ENCODE measurements at regions not wholly inside any gene's neighbourhood (a gene's known extent, or its start where the extent isn't known, plus 50 kb on each side); places are given as distances from the start of the nearest gene placed in this dataset.

DNA sequence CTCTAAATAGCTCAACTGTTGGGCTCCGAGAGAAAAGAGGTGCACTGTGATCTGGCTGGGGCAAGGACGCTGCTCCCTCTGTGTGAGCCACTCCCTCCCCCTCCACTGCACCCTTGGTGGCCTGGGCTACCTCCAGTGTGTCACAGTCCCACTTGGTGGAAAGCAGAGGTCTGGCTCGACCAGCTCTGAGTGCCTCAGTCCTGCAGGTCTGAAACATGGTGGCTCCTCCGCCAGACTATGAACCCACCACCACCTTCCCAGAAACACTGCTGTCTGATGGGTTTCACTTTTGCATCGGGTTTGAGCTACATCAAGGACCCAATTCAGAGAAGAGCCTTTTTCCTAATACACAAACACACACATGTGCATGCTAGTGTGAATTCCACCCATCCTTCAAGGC, 500.1 kb downstream of the RPS24 start:
- Histone ChIP-seq H3K4me3 (ENCODE audit: low read depth, low read length) (no peak overlapping the region), H3K27ac (ENCODE audit: low read depth, low read length) (no peak overlapping the region), H3K9me3 (ENCODE audit: control insufficient read depth, insufficient read depth, low read length) (no peaks in the 10 kb centered on the region), H3K27me3 (ENCODE audit: control insufficient read depth, insufficient read depth, low read length) (peaks cover 4% of the 10 kb centered on the region)
- ChIA-PET POLR2A (no interaction called here), CTCF (no interaction called here)
- TF ChIP-seq, protein P1, sequence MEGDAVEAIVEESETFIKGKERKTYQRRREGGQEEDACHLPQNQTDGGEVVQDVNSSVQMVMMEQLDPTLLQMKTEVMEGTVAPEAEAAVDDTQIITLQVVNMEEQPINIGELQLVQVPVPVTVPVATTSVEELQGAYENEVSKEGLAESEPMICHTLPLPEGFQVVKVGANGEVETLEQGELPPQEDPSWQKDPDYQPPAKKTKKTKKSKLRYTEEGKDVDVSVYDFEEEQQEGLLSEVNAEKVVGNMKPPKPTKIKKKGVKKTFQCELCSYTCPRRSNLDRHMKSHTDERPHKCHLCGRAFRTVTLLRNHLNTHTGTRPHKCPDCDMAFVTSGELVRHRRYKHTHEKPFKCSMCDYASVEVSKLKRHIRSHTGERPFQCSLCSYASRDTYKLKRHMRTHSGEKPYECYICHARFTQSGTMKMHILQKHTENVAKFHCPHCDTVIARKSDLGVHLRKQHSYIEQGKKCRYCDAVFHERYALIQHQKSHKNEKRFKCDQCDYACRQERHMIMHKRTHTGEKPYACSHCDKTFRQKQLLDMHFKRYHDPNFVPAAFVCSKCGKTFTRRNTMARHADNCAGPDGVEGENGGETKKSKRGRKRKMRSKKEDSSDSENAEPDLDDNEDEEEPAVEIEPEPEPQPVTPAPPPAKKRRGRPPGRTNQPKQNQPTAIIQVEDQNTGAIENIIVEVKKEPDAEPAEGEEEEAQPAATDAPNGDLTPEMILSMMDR (IDR thresholded peaks at IDR 0.05; ENCODE audit: low read depth, low read length): no peak
- no peak for DNase-seq (ENCODE audit: low read depth, low spot score)

DNA sequence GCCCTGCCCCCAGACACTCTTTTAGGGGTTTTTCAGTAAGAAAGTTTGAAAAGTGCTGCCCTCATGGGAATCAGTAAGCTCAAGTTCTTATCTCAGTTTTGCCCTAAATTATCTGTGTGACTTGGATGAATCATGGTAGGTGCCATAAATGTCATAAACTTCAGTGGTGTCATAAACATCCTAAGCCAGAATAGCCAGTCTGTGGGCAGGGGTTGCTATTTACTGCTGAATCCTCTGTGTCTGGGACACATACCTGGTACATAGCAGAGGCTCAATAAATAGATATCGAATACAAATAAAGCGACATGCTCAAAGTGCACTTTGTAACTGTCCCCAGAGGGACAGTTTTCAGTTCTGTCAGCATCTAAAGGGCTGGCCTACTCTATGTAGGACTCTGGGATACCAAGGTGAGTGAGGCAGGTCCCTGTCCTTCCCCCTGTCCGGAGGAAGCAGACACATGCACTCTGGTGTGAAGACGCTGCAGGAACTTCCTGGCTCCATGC, 502.1 kb downstream of the RPS24 start:
- ChIA-PET CTCF (no interaction called here), POLR2A (no interaction called here)

DNA sequence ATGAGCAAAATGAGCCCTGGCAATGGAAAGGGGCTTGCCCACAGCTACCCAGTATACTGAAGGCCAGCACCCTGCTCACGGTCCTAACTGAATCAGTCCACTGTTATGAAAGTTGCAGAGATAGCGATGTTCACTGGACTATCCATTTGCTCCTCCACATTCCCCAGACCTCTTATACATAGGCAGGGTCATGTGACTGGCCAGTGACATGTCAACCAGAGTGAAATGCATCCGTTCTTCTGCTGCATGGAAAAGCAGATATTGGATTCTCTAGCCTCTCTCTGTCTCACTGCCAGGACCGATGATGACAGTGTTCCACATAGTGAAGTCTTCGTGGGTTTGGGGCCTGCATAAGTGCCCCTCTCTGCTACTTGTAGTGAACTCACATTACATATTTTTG, 503.4 kb downstream of the RPS24 start:
- Histone ChIP-seq H3K4me3 (ENCODE audit: low read depth, low read length) (no peak overlapping the region), H3K27me3 (ENCODE audit: control insufficient read depth, insufficient read depth, low read length) (peaks cover 2% of the 10 kb centered on the region), H3K27ac (ENCODE audit: low read depth, low read length) (no peak overlapping the region), H3K9me3 (ENCODE audit: control insufficient read depth, insufficient read depth, low read length) (no peaks in the 10 kb centered on the region)
- ChIA-PET CTCF (no interaction called here), POLR2A (no interaction called here)
- DNase-seq (ENCODE audit: low read depth, low spot score): no peak
- TF ChIP-seq, protein P1 (IDR thresholded peaks at IDR 0.05; ENCODE audit: low read depth, low read length): no peak

More for the DNA sequence above, 502.1 kb downstream of the RPS24 start:
- DNase-seq (ENCODE audit: low read depth, low spot score): no peak
- Histone ChIP-seq H3K9me3 (ENCODE audit: control insufficient read depth, insufficient read depth, low read length) (no peaks in the 10 kb centered on the region), H3K27me3 (ENCODE audit: control insufficient read depth, insufficient read depth, low read length) (peaks cover 6% of the 10 kb centered on the region), H3K27ac (ENCODE audit: low read depth, low read length) (no peak overlapping the region), H3K4me3 (ENCODE audit: low read depth, low read length) (no peak overlapping the region)
- TF ChIP-seq, protein P1 (IDR thresholded peaks at IDR 0.05; ENCODE audit: low read depth, low read length): no peak

DNA sequence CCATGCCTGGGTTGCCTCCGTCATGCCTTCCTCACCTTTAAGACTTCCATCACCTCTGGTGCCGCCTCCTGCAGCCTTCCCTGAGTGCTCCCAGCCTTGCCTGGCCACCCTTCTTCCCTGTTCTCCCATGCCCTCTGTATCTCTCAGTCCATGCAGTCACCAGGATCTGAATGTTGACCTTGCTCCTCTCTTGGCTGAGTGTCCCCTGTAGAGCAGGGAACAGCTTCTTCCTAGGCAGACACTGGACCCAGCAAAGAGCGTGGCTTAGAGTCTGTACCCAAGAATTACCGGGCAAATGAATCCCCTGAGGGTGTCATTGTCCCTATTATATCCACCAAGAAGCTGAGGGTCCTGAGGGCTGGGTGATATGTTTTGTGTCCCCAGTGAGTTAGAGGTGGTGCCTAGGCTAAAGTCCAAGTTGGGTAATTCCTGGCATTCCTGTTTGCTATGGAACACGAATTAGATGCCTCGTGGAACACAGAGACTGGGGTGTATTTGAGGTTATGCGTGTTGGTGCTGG, 505.6 kb downstream of the RPS24 start:
- Histone ChIP-seq H3K9me3 (ENCODE audit: control insufficient read depth, insufficient read depth, low read length) (no peaks in the 10 kb centered on the region), H3K27me3 (ENCODE audit: control insufficient read depth, insufficient read depth, low read length) (peaks cover 2% of the 10 kb centered on the region), H3K4me3 (ENCODE audit: low read depth, low read length) (no peak overlapping the region), H3K27ac (ENCODE audit: low read depth, low read length) (no peak overlapping the region)
- CTCF ChIA-PET: no interaction called here
- no peak for DNase-seq (ENCODE audit: low read depth, low spot score)
- POLR2A ChIA-PET: no interaction called here
- TF ChIP-seq, protein P1 (IDR thresholded peaks at IDR 0.05; ENCODE audit: low read depth, low read length): no peak

DNA sequence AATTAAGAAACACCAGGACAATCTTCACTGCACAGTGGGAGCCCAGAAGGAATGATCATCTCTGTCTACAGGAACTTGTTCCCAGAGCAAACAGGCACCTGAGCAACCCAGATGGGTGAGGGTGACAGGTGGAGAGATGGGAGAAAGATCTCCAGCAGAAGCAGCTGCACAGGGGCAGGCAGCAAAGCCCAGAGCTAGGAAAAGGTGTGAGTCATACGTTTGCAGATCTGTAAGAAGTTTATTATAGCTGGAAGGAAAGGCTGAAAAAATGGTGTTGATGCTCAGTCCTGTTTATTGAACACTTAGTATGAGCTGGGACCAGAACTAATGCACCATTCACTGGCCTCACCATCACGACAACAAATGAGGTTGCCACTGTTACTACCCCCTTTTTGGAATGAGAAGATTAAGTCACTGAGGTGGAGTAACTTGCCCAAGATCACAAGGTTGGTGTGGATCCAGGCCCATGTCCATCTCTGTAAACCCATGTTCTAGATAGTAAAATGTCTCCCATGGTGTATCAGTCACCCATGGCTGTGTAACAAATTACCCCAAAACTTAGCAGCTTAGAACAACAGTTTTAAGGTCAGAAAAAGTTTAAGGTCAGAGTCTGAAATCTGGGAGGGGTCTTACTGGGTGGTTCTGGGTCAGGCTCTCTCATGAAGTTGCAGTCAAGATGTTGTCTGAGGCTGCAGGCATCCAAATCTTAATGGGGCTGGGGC, 506.9 kb downstream of the RPS24 start:
- Histone ChIP-seq H3K9me3 (ENCODE audit: control insufficient read depth, insufficient read depth, low read length) (no peaks in the 10 kb centered on the region), H3K27me3 (ENCODE audit: control insufficient read depth, insufficient read depth, low read length) (peaks cover 2% of the 10 kb centered on the region), H3K27ac (ENCODE audit: low read depth, low read length) (no peak overlapping the region), H3K4me3 (ENCODE audit: low read depth, low read length) (no peak overlapping the region)
- no peak for DNase-seq (ENCODE audit: low read depth, low spot score)
- POLR2A ChIA-PET: no interaction called here
- TF ChIP-seq, protein P1 (IDR thresholded peaks at IDR 0.05; ENCODE audit: low read depth, low read length): no peak
- CTCF ChIA-PET: interaction anchor here (1.4 kb wide), 1 partner anchor 17 kb away, joined by 3 read pairs; no protein-coding TSS in a partner anchor
